Parathyroid adenoma (tissue), 2 donors: ENCODE measurements at regions not wholly inside any gene's neighbourhood (a gene's known extent, or its start where the extent isn't known, plus 50 kb on each side); places are given as distances from the start of the nearest gene placed in this dataset.

Experiments used
- H2AFZ ChIP-seq: fragments of 300-600 bp; sonication (generic); one replicate; pipeline ENCODE4 v1.7.0; 2017; ENCODE audit warnings: antibody characterized with exemption, mild to moderate bottlenecking
- H3K27ac ChIP-seq: fragments of 300-600 bp; sonication (generic); one replicate; pipeline ENCODE4 v1.7.0; 2017
- H3K27me3 ChIP-seq: fragments of 300-600 bp; sonication (generic); one replicate; pipeline ENCODE4 v1.7.0; 2017; ENCODE audit warnings: low read length; ENCODE audit not compliant: control insufficient read depth, insufficient read depth
- H3K36me3 ChIP-seq: fragments of 300-600 bp; sonication (generic); one replicate; pipeline ENCODE4 v1.7.0; 2017; ENCODE audit warnings: low read length; ENCODE audit not compliant: control insufficient read depth, insufficient read depth
- H3K4me1 ChIP-seq: fragments of 300-600 bp; sonication (generic); one replicate; pipeline ENCODE4 v1.7.0; 2017; ENCODE audit warnings: control low read depth
- H3K4me2 ChIP-seq: fragments of 300-600 bp; sonication (generic); one replicate; pipeline ENCODE4 v1.7.0; 2017; ENCODE audit warnings: low read length
- H3K4me3 ChIP-seq: fragments of 300-600 bp; sonication (generic); one replicate; pipeline ENCODE4 v1.7.0; 2017; ENCODE audit warnings: low read depth, low read length
- H3K79me2 ChIP-seq: fragments of 300-600 bp; sonication (generic); one replicate; pipeline ENCODE4 v1.7.0; 2017; ENCODE audit warnings: control low read depth
- H3K9ac ChIP-seq: fragments of 300-600 bp; sonication (generic); one replicate; pipeline ENCODE4 v1.7.0; 2017; ENCODE audit warnings: mild to moderate bottlenecking
- H3K9me3 ChIP-seq: fragments of 300-600 bp; sonication (generic); one replicate; pipeline ENCODE4 v1.7.0; 2017; ENCODE audit warnings: low read length; ENCODE audit not compliant: control insufficient read depth
- CTCF ChIP-seq: fragments of 300-600 bp; sonication (generic); IDR thresholded peaks from one replicate; pipeline ENCODE4 v1.7.0; 2017; ENCODE audit warnings: antibody characterized with exemption, mild to moderate bottlenecking
- donor health status: primary hyperparathyroidism.

- Histone ChIP-seq H3K9me3 (no peaks in the 10 kb centered on the region), H3K4me3 (no peak overlapping the region), H3K4me2 (no peak overlapping the region), H3K27ac (no peak overlapping the region), H3K4me1 (no peaks in the 10 kb centered on the region), H3K27me3 (no peaks in the 10 kb centered on the region), H3K79me2 (no peaks in the 10 kb centered on the region), H3K36me3 (no peaks in the 10 kb centered on the region), H2AFZ (no peak overlapping the region), H3K9ac (no peak overlapping the region)
- no peak for TF ChIP-seq CTCF
These were observed 591.0 kb upstream of the PFKP start for GRCh38 chr10:2476218-2476811.

GRCh38 chr10:2475711-2476217 is 591.6 kb upstream of the PFKP start:
- H3K9ac ChIP-seq: no peak overlapping the region
- H3K27ac ChIP-seq: no peak overlapping the region
- no peak overlapping the region for H3K4me3 ChIP-seq
- H3K27me3 ChIP-seq: no peaks in the 10 kb centered on the region
- no peaks in the 10 kb centered on the region for H3K9me3 ChIP-seq
- no peaks in the 10 kb centered on the region for H3K36me3 ChIP-seq
- no peak overlapping the region for H2AFZ ChIP-seq
- no peaks in the 10 kb centered on the region for H3K79me2 ChIP-seq
- no peak for TF ChIP-seq CTCF
- no peak overlapping the region for H3K4me2 ChIP-seq
- H3K4me1 ChIP-seq: no peaks in the 10 kb centered on the region

- H3K79me2 ChIP-seq: no peaks in the 10 kb centered on the region
- no peaks in the 10 kb centered on the region for H3K9me3 ChIP-seq
- no peaks in the 10 kb centered on the region for H3K27me3 ChIP-seq
- H3K27ac ChIP-seq: no peak overlapping the region
- no peak overlapping the region for H3K4me3 ChIP-seq
- no peak overlapping the region for H3K9ac ChIP-seq
- H3K4me2 ChIP-seq: no peak overlapping the region
- H3K36me3 ChIP-seq: no peaks in the 10 kb centered on the region
- no peaks in the 10 kb centered on the region for H3K4me1 ChIP-seq
- no peak overlapping the region for H2AFZ ChIP-seq
- no peak for TF ChIP-seq CTCF
These were observed 595.5 kb upstream of the PFKP start for GRCh38 chr10:2471811-2472210.

- Histone ChIP-seq H3K4me1 (no peaks in the 10 kb centered on the region), H3K27ac (no peak overlapping the region), H3K4me3 (no peak overlapping the region), H3K4me2 (no peak overlapping the region), H2AFZ (no peak overlapping the region), H3K9ac (no peak overlapping the region), H3K9me3 (no peaks in the 10 kb centered on the region), H3K27me3 (no peaks in the 10 kb centered on the region), H3K36me3 (no peaks in the 10 kb centered on the region), H3K79me2 (no peaks in the 10 kb centered on the region)
- no peak for TF ChIP-seq CTCF
These were observed 597.5 kb upstream of the PFKP start for GRCh38 chr10:2469802-2470201.

- no peaks in the 10 kb centered on the region for H3K27me3 ChIP-seq
- H3K4me1 ChIP-seq: no peaks in the 10 kb centered on the region
- TF ChIP-seq CTCF: no peak
- H3K79me2 ChIP-seq: no peaks in the 10 kb centered on the region
- H3K36me3 ChIP-seq: no peaks in the 10 kb centered on the region
- H3K9me3 ChIP-seq: no peaks in the 10 kb centered on the region
- H3K27ac ChIP-seq: no peak overlapping the region
- H3K9ac ChIP-seq: no peak overlapping the region
- H2AFZ ChIP-seq: no peak overlapping the region
- no peak overlapping the region for H3K4me2 ChIP-seq
- no peak overlapping the region for H3K4me3 ChIP-seq
These were observed 602.9 kb upstream of the PFKP start for GRCh38 chr10:2464483-2464882.
